WTC11 (cell line): ENCODE measurements at regions not wholly inside any gene's neighbourhood (a gene's known extent, or its start where the extent isn't known, plus 50 kb on each side); places are given as distances from the start of the nearest gene placed in this dataset.

ENCODE experiments used
- ATAC-seq: fragments of 200-7000 bp; cut with Tn5 transposase; 2 replicates; pipeline ENCODE4 v1.10.0; 2021; ENCODE audit warnings: mild to moderate bottlenecking, moderate library complexity
- CTCF ChIA-PET: fragments of 300-600 bp; sonication (Branson Sonifier 250); formaldehyde crosslinking; loops from one replicate; lab custom pipeline; 2021; ENCODE audit warnings: antibody characterized with exemption; lab: Charles Lee
- POLR2A ChIA-PET: fragments of 350-600 bp; sonication (Branson Sonifier 250); formaldehyde crosslinking; loops from one replicate; lab custom pipeline; 2021; ENCODE audit warnings: antibody characterized with exemption; lab: Charles Lee
- DNase-seq: peaks from one replicate; pipeline ENCODE4 v3.0.0; 2021; ENCODE audit warnings: low spot score
- H3K27ac Mint-ChIP-seq: 2 replicates; pipeline ENCODE4 v1.8.0; 2021; ENCODE audit warnings: mixed read lengths
- H3K27me3 Mint-ChIP-seq: 2 replicates; pipeline ENCODE4 v1.8.0; 2021; ENCODE audit warnings: low read depth, mild to moderate bottlenecking, moderate library complexity, mixed read lengths
- H3K36me3 Mint-ChIP-seq: 2 replicates; pipeline ENCODE4 v1.8.0; 2021; ENCODE audit warnings: mixed read lengths
- H3K4me1 Mint-ChIP-seq: 2 replicates; pipeline ENCODE4 v1.8.0; 2022; ENCODE audit warnings: mixed read lengths
- H3K4me3 Mint-ChIP-seq: 2 replicates; pipeline ENCODE4 v1.8.0; 2021; ENCODE audit warnings: mild to moderate bottlenecking, moderate library complexity, mixed read lengths
- H3K9me3 Mint-ChIP-seq: 2 replicates; pipeline ENCODE4 v1.8.0; 2021; ENCODE audit warnings: mixed read lengths
- ATF1 ChIP-seq: sonication (generic); formaldehyde crosslinking; IDR thresholded peaks from 2 replicates; pipeline ENCODE4 v1.8.1; 2023; ENCODE audit warnings: mild to moderate bottlenecking, moderate library complexity, missing genetic modification reagents
- E2F4 ChIP-seq: sonication (generic); formaldehyde crosslinking; IDR thresholded peaks from 2 replicates; pipeline ENCODE4 v1.8.1; 2022; ENCODE audit warnings: low read depth, mild to moderate bottlenecking, moderate library complexity, missing genetic modification reagents, borderline replicate concordance
- ERG ChIP-seq: fragments of 250-450 bp; sonication (Bioruptor Pico); IDR thresholded peaks from 2 replicates; pipeline ENCODE4 v1.8.0; 2021; ENCODE audit warnings: mild to moderate bottlenecking
- ESRRA ChIP-seq: sonication (generic); formaldehyde crosslinking; IDR thresholded peaks from 2 replicates; pipeline ENCODE4 v1.8.1; 2022; ENCODE audit warnings: mild to moderate bottlenecking, missing genetic modification reagents, borderline replicate concordance
- FOXK1 ChIP-seq: sonication (generic); formaldehyde crosslinking; IDR thresholded peaks from 2 replicates; pipeline ENCODE4 v1.8.0; 2022; ENCODE audit warnings: mild to moderate bottlenecking, moderate library complexity, missing genetic modification reagents
- FOXP4 ChIP-seq: sonication (generic); formaldehyde crosslinking; IDR thresholded peaks from 2 replicates; pipeline ENCODE4 v1.8.0; 2022; ENCODE audit warnings: mild to moderate bottlenecking, missing genetic modification reagents
- IRF2 ChIP-seq: sonication (generic); formaldehyde crosslinking; IDR thresholded peaks from 2 replicates; pipeline ENCODE4 v1.8.0; 2022; ENCODE audit warnings: low read depth, missing genetic modification reagents, borderline replicate concordance
- KAT7 ChIP-seq: sonication (generic); formaldehyde crosslinking; IDR thresholded peaks from 2 replicates; pipeline ENCODE4 v1.8.1; 2023; ENCODE audit warnings: missing genetic modification reagents, mild to moderate bottlenecking, borderline replicate concordance
- MYBL2 ChIP-seq: sonication (generic); formaldehyde crosslinking; IDR thresholded peaks from 2 replicates; pipeline ENCODE4 v1.8.1; 2023; ENCODE audit warnings: mild to moderate bottlenecking, moderate library complexity, missing genetic modification reagents
- NFE2L1 ChIP-seq: sonication (generic); formaldehyde crosslinking; IDR thresholded peaks from 2 replicates; pipeline ENCODE4 v1.8.1; 2023; ENCODE audit warnings: missing genetic modification reagents
- OVOL2 ChIP-seq: fragments of 250-450 bp; sonication (Bioruptor Pico); IDR thresholded peaks from 2 replicates; pipeline ENCODE4 v1.9.0; 2021; ENCODE audit warnings: mild to moderate bottlenecking, borderline replicate concordance
- PRDM15 ChIP-seq: sonication (generic); formaldehyde crosslinking; IDR thresholded peaks from 2 replicates; pipeline ENCODE4 v1.8.0; 2022; ENCODE audit warnings: missing genetic modification reagents
- SMAD4 ChIP-seq: sonication (generic); formaldehyde crosslinking; IDR thresholded peaks from 2 replicates; pipeline ENCODE4 v1.8.0; 2022; ENCODE audit warnings: mild to moderate bottlenecking, missing genetic modification reagents
- SP1 ChIP-seq: sonication (generic); formaldehyde crosslinking; conservative IDR thresholded peaks from 2 replicates; pipeline ENCODE4 v1.8.1; 2022; ENCODE audit warnings: missing genetic modification reagents
- TEAD1 ChIP-seq: sonication (generic); formaldehyde crosslinking; IDR thresholded peaks from 2 replicates; pipeline ENCODE4 v1.8.0; 2022; ENCODE audit warnings: mild to moderate bottlenecking, missing genetic modification reagents
- USF1 ChIP-seq: sonication (generic); formaldehyde crosslinking; IDR thresholded peaks from 2 replicates; pipeline ENCODE4 v1.8.0; 2022; ENCODE audit warnings: mild to moderate bottlenecking, missing genetic modification reagents
- USF2 ChIP-seq: sonication (generic); formaldehyde crosslinking; IDR thresholded peaks from 2 replicates; pipeline ENCODE4 v1.8.1; 2023; ENCODE audit warnings: mild to moderate bottlenecking, missing genetic modification reagents, moderate library complexity
- ZNF121 ChIP-seq: sonication (generic); formaldehyde crosslinking; IDR thresholded peaks from 2 replicates; pipeline ENCODE4 v1.8.0; 2023; ENCODE audit warnings: missing genetic modification reagents
- ZNF512 ChIP-seq: sonication (generic); formaldehyde crosslinking; IDR thresholded peaks from 2 replicates; pipeline ENCODE4 v1.8.1; 2022; ENCODE audit warnings: missing genetic modification reagents, borderline replicate concordance
- ZNF532 ChIP-seq: fragments of 250-450 bp; sonication (Bioruptor Pico); IDR thresholded peaks from 2 replicates; pipeline ENCODE4 v1.9.0; 2021; ENCODE audit warnings: mild to moderate bottlenecking, borderline replicate concordance

GRCh38 chr10:57224811-57225210, 863.8 kb upstream of the ZWINT start:
- no peak overlapping the region for H3K27ac Mint-ChIP-seq
- ATAC-seq = no peak
- H3K4me3 Mint-ChIP-seq = no peak overlapping the region
- no peak for TF ChIP-seq ATF1 (CRISPR knock-in tag)
- no peak for TF ChIP-seq KAT7 (CRISPR knock-in tag)
- TF ChIP-seq E2F4 (CRISPR knock-in tag) = no peak
- TF ChIP-seq ZNF512 (CRISPR knock-in tag) = no peak
- no peak for TF ChIP-seq PRDM15
- TF ChIP-seq FOXP4 = no peak
- TF ChIP-seq ESRRA (CRISPR knock-in tag) = no peak
- no peak for TF ChIP-seq IRF2 (CRISPR knock-in tag)
- no peak for TF ChIP-seq OVOL2 (CRISPR knock-in tag)
- TF ChIP-seq NFE2L1 (CRISPR knock-in tag) = no peak
- no peak for TF ChIP-seq ZNF532
- H3K36me3 Mint-ChIP-seq = peaks cover 19% of the 10 kb centered on the region
- H3K9me3 Mint-ChIP-seq = peaks cover 20% of the 10 kb centered on the region
- ChIA-PET CTCF (no interaction called here), POLR2A (no interaction called here)
- DNase-seq = no peak
- H3K27me3 Mint-ChIP-seq = no peaks in the 10 kb centered on the region; the same call in 1 of the 2 replicates
- peaks cover 56% of the 10 kb centered on the region for H3K4me1 Mint-ChIP-seq

GRCh38 chr10:57222603-57223002, 861.5 kb upstream of the ZWINT start:
- peaks cover under 1% of the 10 kb centered on the region; the same call in 1 of the 2 replicates for H3K9me3 Mint-ChIP-seq
- TF ChIP-seq ERG (CRISPR knock-in tag) (no peak), MYBL2 (CRISPR knock-in tag) (no peak), TEAD1 (CRISPR knock-in tag) (peak; percentile 61; the same call in 1 of the 2 replicates), ZNF121 (CRISPR knock-in tag) (no peak), SP1 (CRISPR knock-in tag) (0 out of 2 replicates have a peak, but pooled peaks have one; percentile 23), USF2 (CRISPR knock-in tag) (peak; percentile 74), SMAD4 (CRISPR knock-in tag) (no peak), ATF1 (CRISPR knock-in tag) (no peak), FOXK1 (no peak), USF1 (CRISPR knock-in tag) (peak; percentile 50; the same call in 1 of the 2 replicates)
- H3K4me1 Mint-ChIP-seq = peaks cover 71% of the 10 kb centered on the region
- H3K4me3 Mint-ChIP-seq = peak overlapping the region; percentile 73
- peak; percentile 61 for DNase-seq
- ChIA-PET POLR2A (interaction anchor here (0.7 kb wide), 1 partner anchor 539 kb away, joined by 4 read pairs; no protein-coding TSS in a partner anchor), CTCF (no interaction called here)
- H3K27ac Mint-ChIP-seq = peak overlapping the region; percentile 96
- peak; percentile 97 for ATAC-seq
- H3K36me3 Mint-ChIP-seq = no peaks in the 10 kb centered on the region
- no peaks in the 10 kb centered on the region for H3K27me3 Mint-ChIP-seq
